ENCODE measurements at regions not wholly inside any gene's neighbourhood (a gene's known extent, or its start where the extent isn't known, plus 50 kb on each side); places are given as distances from the start of the nearest gene placed in this dataset.

DNA sequence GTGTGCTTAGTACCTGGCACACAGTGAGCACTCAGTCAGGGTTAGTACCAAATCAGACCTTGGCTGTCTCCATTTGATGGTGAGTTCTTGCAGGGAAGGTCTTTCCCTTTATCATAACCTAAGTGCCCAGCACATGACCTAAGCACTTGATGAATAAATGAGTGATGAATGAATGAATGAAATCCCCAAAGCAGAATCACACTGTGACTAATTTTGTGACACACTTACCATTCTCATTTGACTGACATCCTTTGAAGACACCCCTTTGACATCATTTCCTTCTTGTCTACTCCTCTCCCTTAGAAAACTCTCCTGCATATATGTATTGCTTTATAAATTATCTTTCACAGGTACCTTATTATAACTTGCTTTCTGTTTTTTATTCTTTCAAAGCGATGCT is 130.2 kb upstream of the ELL2 start:
- no peak overlapping the region for H3K27ac Mint-ChIP-seq
- ATAC-seq (ENCODE audit: low read depth) = no peak
- no peaks in the 10 kb centered on the region for H3K36me3 Mint-ChIP-seq (ENCODE audit: low read depth)
- POLR2A ChIA-PET = no interaction called here
- no peaks in the 10 kb centered on the region for H3K9me3 Mint-ChIP-seq
- no peak overlapping the region for H3K4me3 Mint-ChIP-seq
- peaks cover 5% of the 10 kb centered on the region for H3K4me1 Mint-ChIP-seq
- CTCF ChIA-PET = no interaction called here
- no peaks in the 10 kb centered on the region for H3K27me3 Mint-ChIP-seq
- intact Hi-C loops (cut with micrococcal nuclease) = no loop called here
- no peak for DNase-seq
- TF ChIP-seq, protein P1, sequence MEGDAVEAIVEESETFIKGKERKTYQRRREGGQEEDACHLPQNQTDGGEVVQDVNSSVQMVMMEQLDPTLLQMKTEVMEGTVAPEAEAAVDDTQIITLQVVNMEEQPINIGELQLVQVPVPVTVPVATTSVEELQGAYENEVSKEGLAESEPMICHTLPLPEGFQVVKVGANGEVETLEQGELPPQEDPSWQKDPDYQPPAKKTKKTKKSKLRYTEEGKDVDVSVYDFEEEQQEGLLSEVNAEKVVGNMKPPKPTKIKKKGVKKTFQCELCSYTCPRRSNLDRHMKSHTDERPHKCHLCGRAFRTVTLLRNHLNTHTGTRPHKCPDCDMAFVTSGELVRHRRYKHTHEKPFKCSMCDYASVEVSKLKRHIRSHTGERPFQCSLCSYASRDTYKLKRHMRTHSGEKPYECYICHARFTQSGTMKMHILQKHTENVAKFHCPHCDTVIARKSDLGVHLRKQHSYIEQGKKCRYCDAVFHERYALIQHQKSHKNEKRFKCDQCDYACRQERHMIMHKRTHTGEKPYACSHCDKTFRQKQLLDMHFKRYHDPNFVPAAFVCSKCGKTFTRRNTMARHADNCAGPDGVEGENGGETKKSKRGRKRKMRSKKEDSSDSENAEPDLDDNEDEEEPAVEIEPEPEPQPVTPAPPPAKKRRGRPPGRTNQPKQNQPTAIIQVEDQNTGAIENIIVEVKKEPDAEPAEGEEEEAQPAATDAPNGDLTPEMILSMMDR (IDR thresholded peaks at IDR 0.05) = no peak

DNA sequence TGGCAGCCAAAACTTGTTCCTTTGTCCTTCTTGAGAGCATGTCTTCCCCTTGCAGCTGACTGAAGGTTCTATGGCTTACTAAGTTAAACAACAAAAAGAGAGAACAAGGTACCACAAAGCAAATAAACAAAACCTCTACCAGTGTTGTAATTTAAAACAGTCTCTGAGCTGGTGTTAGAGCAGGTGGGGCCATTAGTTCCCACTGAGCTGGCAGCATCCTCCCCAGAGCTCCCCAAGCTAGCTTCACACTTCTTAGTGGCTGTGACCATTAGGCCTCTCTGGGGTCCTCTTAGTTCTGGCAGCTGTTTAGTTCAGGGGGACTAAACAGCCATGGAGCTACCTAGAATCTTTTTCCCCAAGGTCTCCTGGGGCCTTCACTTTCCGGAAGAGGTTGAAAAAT is 128.6 kb upstream of the ELL2 start:
- TF ChIP-seq, protein P1 (IDR thresholded peaks at IDR 0.05) = no peak
- ATAC-seq (ENCODE audit: low read depth) = no peak
- peaks cover 5% of the 10 kb centered on the region for H3K4me1 Mint-ChIP-seq
- H3K4me3 Mint-ChIP-seq = no peak overlapping the region
- H3K9me3 Mint-ChIP-seq = no peaks in the 10 kb centered on the region
- no peak for DNase-seq
- POLR2A ChIA-PET = no interaction called here
- intact Hi-C loops (cut with micrococcal nuclease) = no loop called here
- CTCF ChIA-PET = no interaction called here
- no peaks in the 10 kb centered on the region for H3K36me3 Mint-ChIP-seq (ENCODE audit: low read depth)
- peaks cover 5% of the 10 kb centered on the region for H3K27me3 Mint-ChIP-seq
- no peak overlapping the region for H3K27ac Mint-ChIP-seq

DNA sequence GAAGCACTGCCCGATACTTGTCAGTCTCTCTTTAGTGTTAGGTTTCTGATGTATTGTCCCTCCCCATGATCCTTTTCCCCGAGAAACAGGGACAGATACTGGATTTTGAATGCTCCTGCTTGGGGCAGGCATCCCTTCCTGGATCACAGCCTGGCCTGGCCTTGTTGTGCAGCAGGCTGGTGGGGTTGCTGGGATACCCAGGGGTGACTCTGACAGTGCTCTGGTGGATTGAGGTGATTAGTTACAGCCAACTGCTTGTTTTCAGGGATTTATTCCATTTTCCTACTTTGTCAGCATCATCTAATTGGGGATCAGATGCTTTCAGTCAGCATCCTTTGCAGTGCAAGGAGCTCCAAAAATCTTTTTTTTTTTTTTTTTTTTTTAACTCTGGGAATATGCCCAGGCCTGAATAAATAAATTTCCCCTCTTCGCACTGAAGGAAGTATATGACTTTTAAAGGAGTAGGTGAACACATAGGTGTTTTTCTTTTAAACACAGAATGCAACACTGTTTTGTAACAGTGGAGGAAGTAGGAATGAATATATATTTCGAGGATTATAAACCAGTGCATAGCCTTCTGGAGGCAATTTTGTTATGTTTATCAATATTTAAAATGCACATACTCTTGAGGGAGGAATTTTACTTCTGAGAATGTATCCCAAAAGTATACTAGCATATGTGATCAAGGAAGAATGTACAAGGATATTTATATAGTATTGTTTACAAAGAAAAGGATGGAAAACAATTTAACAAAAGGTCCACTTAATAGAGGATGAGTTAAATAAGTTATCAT is 127.3 kb upstream of the ELL2 start:
- no peak overlapping the region for H3K4me3 Mint-ChIP-seq
- DNase-seq (no peak), ATAC-seq (ENCODE audit: low read depth) (no peak)
- no peak overlapping the region for H3K27ac Mint-ChIP-seq
- CTCF ChIA-PET = no interaction called here
- POLR2A ChIA-PET = no interaction called here
- no peaks in the 10 kb centered on the region for H3K9me3 Mint-ChIP-seq
- no peaks in the 10 kb centered on the region for H3K36me3 Mint-ChIP-seq (ENCODE audit: low read depth)
- peaks cover 5% of the 10 kb centered on the region for H3K27me3 Mint-ChIP-seq
- TF ChIP-seq, protein P1 (IDR thresholded peaks at IDR 0.05) = no peak
- intact Hi-C loops (cut with micrococcal nuclease) = no loop called here
- peaks cover 5% of the 10 kb centered on the region for H3K4me1 Mint-ChIP-seq

DNA sequence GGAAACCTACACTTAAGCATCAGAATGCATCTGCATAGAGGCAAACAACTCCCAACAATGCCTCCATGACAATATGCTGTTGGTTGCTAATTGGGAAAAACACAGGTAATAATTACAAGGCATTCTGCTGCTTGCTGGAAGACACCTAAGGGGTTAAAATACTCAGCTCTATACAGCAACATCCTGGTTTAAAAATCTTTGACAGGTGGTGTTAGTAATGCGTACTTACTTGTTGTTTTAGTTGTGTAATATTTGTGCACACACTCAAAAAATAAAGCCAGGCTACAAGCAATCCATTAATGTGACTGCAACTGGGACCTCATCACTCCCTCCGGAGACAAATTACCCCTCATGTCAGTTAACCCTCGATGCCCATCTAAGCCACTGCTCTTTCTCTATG is 126.3 kb upstream of the ELL2 start:
- intact Hi-C loops (cut with micrococcal nuclease) = no loop called here
- peaks cover 10% of the 10 kb centered on the region for H3K27me3 Mint-ChIP-seq
- no peak overlapping the region for H3K4me3 Mint-ChIP-seq
- CTCF ChIA-PET = no interaction called here
- peaks cover 5% of the 10 kb centered on the region for H3K4me1 Mint-ChIP-seq
- no peaks in the 10 kb centered on the region for H3K36me3 Mint-ChIP-seq (ENCODE audit: low read depth)
- DNase-seq = no peak
- H3K9me3 Mint-ChIP-seq = no peaks in the 10 kb centered on the region
- ATAC-seq (ENCODE audit: low read depth) = no peak
- H3K27ac Mint-ChIP-seq = no peak overlapping the region
- POLR2A ChIA-PET = no interaction called here
- TF ChIP-seq, protein P1 (IDR thresholded peaks at IDR 0.05) = no peak

DNA sequence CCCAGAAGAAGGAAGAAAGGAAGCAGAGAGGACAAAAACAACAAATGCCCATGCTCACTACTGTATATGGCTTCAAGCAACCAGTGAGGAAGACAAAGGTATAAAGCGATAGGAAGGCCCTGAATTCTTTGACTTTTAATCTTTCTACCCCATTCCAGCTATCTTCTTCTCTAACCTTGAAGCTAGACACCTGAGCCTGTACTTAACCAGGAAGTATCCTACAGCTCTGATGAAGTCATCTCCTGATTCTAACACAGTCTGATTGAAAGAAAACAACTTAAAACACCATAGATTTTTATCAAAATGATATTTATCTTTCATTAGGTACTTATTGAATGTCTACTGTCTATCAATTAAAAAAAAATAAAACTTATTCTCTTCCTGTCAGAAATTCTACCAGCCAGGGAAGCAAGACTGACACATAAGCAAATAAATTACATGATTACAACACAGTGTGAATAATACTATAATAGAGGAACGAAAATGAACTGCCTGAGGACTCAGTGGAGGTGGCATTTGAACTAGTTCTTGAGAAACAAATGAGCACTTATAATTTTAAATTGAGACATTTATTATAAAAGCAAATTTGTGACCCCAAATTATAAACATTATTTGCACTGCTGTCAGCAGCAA is 123.3 kb upstream of the ELL2 start:
- ChIA-PET CTCF (no interaction called here), POLR2A (no interaction called here)
- peaks cover 10% of the 10 kb centered on the region for H3K27me3 Mint-ChIP-seq
- H3K4me1 Mint-ChIP-seq = no peaks in the 10 kb centered on the region
- no peaks in the 10 kb centered on the region for H3K36me3 Mint-ChIP-seq (ENCODE audit: low read depth)
- H3K27ac Mint-ChIP-seq = no peak overlapping the region
- no peaks in the 10 kb centered on the region for H3K9me3 Mint-ChIP-seq
- no peak overlapping the region for H3K4me3 Mint-ChIP-seq
- ATAC-seq (ENCODE audit: low read depth) (no peak), DNase-seq (no peak)
- TF ChIP-seq, protein P1 (IDR thresholded peaks at IDR 0.05) = no peak
- intact Hi-C loops (cut with micrococcal nuclease) = no loop called here
